ENCODE measurements at regions not wholly inside any gene's neighbourhood (a gene's known extent, or its start where the extent isn't known, plus 50 kb on each side); places are given as distances from the start of the nearest gene placed in this dataset.

- TF ChIP-seq, protein P1, sequence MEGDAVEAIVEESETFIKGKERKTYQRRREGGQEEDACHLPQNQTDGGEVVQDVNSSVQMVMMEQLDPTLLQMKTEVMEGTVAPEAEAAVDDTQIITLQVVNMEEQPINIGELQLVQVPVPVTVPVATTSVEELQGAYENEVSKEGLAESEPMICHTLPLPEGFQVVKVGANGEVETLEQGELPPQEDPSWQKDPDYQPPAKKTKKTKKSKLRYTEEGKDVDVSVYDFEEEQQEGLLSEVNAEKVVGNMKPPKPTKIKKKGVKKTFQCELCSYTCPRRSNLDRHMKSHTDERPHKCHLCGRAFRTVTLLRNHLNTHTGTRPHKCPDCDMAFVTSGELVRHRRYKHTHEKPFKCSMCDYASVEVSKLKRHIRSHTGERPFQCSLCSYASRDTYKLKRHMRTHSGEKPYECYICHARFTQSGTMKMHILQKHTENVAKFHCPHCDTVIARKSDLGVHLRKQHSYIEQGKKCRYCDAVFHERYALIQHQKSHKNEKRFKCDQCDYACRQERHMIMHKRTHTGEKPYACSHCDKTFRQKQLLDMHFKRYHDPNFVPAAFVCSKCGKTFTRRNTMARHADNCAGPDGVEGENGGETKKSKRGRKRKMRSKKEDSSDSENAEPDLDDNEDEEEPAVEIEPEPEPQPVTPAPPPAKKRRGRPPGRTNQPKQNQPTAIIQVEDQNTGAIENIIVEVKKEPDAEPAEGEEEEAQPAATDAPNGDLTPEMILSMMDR (IDR thresholded peaks at IDR 0.05; ENCODE audit: insufficient read depth, low read length, poor library complexity, severe bottlenecking) = no peak
- no peak overlapping the region for H3K4me3 ChIP-seq (replicated peaks; ENCODE audit: low read depth, low read length)
- no peaks in the 10 kb centered on the region for H3K36me3 ChIP-seq (ENCODE audit: control insufficient read depth, insufficient read depth, low read length)
- no peaks in the 10 kb centered on the region for H3K27me3 ChIP-seq (replicated peaks; ENCODE audit: control insufficient read depth, insufficient read depth, low read length)
- no peak for DNase-seq (ENCODE audit: extremely low read depth, insufficient read length)
Observed at GRCh38 chr20:22927537-22927936, 107.6 kb upstream of the SSTR4 start.

GRCh38 chr20:22928679-22929078 is 106.4 kb upstream of the SSTR4 start:
- no peak overlapping the region for H3K4me3 ChIP-seq (replicated peaks; ENCODE audit: low read depth, low read length)
- DNase-seq (ENCODE audit: extremely low read depth, insufficient read length) = no peak
- no peaks in the 10 kb centered on the region for H3K36me3 ChIP-seq (ENCODE audit: control insufficient read depth, insufficient read depth, low read length)
- TF ChIP-seq, protein P1 (IDR thresholded peaks at IDR 0.05; ENCODE audit: insufficient read depth, low read length, poor library complexity, severe bottlenecking) = no peak
- H3K27me3 ChIP-seq (replicated peaks; ENCODE audit: control insufficient read depth, insufficient read depth, low read length) = no peaks in the 10 kb centered on the region

DNA sequence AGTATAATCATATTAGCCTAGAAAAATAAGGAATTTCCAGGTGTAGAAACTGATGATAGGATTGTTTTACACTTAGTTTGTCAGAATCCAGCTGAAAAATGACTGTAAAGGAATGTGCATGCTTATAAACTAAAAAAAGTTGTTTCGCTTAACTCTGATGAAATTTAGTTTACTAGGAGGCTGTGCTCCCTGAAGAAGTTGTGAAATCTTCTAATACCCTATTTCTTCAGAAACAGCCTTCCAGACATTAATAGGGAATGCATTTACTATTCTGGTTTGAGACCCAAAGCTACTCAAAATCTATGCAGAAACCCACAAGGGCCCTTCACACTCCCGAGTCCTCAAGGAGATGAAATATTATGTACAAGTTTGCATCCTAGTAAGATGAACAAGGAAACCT is 105.5 kb upstream of the SSTR4 start:
- DNase-seq (ENCODE audit: extremely low read depth, insufficient read length) = no peak
- TF ChIP-seq, protein P1 (IDR thresholded peaks at IDR 0.05; ENCODE audit: insufficient read depth, low read length, poor library complexity, severe bottlenecking) = no peak
- H3K36me3 ChIP-seq (ENCODE audit: control insufficient read depth, insufficient read depth, low read length) = no peaks in the 10 kb centered on the region
- H3K4me3 ChIP-seq (replicated peaks; ENCODE audit: low read depth, low read length) = no peak overlapping the region
- no peaks in the 10 kb centered on the region for H3K27me3 ChIP-seq (replicated peaks; ENCODE audit: control insufficient read depth, insufficient read depth, low read length)

- no peak for DNase-seq (ENCODE audit: extremely low read depth, insufficient read length)
- Histone ChIP-seq H3K4me3 (replicated peaks; ENCODE audit: low read depth, low read length) (no peak overlapping the region), H3K36me3 (ENCODE audit: control insufficient read depth, insufficient read depth, low read length) (no peaks in the 10 kb centered on the region), H3K27me3 (replicated peaks; ENCODE audit: control insufficient read depth, insufficient read depth, low read length) (no peaks in the 10 kb centered on the region)
- TF ChIP-seq, protein P1 (IDR thresholded peaks at IDR 0.05; ENCODE audit: insufficient read depth, low read length, poor library complexity, severe bottlenecking) = no peak
Observed at GRCh38 chr20:22931653-22932608, 103.2 kb upstream of the SSTR4 start.

DNA sequence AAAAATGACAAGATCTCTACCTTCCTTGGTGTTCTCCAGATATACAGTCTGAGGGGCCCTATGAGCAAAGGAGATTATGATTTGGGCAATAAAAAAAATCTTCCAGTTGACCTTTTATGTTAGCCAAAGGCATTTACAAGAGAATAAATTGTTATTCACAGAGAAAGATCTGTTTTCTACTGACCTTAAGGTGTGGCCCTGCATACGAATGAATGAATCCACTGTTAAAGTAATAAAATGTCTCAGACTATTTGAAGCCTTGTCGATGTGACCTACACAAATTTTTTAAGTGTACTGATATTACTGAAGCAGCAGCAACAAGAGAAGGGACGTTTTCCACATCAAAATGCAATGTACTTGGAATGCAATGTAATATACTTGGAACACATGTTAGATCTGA is 95.9 kb upstream of the SSTR4 start:
- no peak for DNase-seq (ENCODE audit: extremely low read depth, insufficient read length)
- no peak overlapping the region for H3K4me3 ChIP-seq (replicated peaks; ENCODE audit: low read depth, low read length)
- TF ChIP-seq, protein P1 (IDR thresholded peaks at IDR 0.05; ENCODE audit: insufficient read depth, low read length, poor library complexity, severe bottlenecking) = no peak
- H3K27me3 ChIP-seq (replicated peaks; ENCODE audit: control insufficient read depth, insufficient read depth, low read length) = no peaks in the 10 kb centered on the region
- H3K36me3 ChIP-seq (ENCODE audit: control insufficient read depth, insufficient read depth, low read length) = no peaks in the 10 kb centered on the region

Data from GM06990 (cell line).